Lower leg skin (tissue), 4 donors: ENCODE measurements at regions not wholly inside any gene's neighbourhood (a gene's known extent, or its start where the extent isn't known, plus 50 kb on each side); places are given as distances from the start of the nearest gene placed in this dataset.
"Not testable (repeated sequence)": the region's sequence is repeated elsewhere in the genome, so short reads cannot be mapped to it uniquely, and the experiment has no call there.

Experiments used
- DNase-seq, 2 donors: peaks; one replicate each; pipeline ENCODE4 v3.0.0-alpha.2; 2019; ENCODE audit warnings: low spot score in 2 of 2
- H3K4me3 ChIP-seq: fragments of 200-600 bp; sonication (generic); 2 replicates; pipeline ENCODE4 v1.5.1; 2017; ENCODE audit warnings: mild to moderate bottlenecking, low read depth; ENCODE audit not compliant: poor library complexity, severe bottlenecking
- POLR2A ChIP-seq, 2 donors: fragments of 450-650 bp; IDR thresholded peaks; one replicate each; pipeline ENCODE4 v1.6.1; 2016 to 2017; ENCODE audit warnings: antibody characterized with exemption in 2 of 2, mild to moderate bottlenecking in 1 of 2, moderate library complexity in 1 of 2
- WGBS, 2 donors: methylation state at CpG; one replicate each; pipeline ENCODE4 v1.1.5; 2018; 5-methylcytosine and 5-hydroxymethylcytosine counted together
- intact Hi-C: fragments of 100-400 bp; cut with DNase I; formaldehyde crosslinking; loops from one replicate; pipeline ENCODE4 v1.15.0; 2023; ENCODE audit warnings: low total_unique reads
- TF ChIP-seq, protein P1 (sequence below), 3 donors: fragments of 450-650 bp; IDR thresholded peaks; one replicate each; pipeline ENCODE4 v1.5.1; 2016; ENCODE audit warnings: antibody characterized with exemption in 3 of 3, mild to moderate bottlenecking in 3 of 3, moderate library complexity in 2 of 3

DNA sequence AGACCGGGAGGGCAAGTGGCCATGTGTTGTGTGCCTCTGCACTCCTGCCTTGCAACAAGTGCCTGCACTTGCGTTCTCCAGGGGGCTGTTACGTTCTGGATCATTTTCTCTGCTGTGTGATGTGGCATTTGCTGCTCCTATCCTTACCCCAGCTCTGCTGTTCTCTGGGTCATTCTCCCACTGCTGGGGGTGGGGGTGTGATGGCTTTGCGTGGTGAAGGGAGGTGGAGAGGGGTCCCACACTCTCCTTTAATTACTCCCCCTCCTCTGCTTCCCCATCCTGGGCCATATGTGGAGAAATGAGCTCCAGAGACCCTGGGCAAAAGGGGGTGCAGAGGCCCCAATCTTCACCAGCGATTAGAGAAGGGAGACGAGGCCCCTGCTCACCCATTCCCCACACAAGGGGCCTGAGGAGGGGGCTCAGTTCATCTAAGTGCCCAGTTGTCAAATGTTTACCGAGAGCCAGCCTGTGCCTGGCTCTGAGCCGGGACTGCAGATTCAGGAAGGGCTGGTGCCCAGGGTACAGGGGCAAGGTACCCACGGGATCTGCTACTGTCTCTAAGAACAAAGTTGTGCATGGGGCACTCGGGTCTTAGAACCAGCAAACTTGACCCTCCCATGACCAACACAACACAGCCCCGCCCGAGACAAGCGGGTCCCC is 355.4 kb downstream of the PTPRU start:
- WGBS, 2 donors = 76 to 82% methylated on average over 13 of the region's 13 CpGs
- intact Hi-C loops = no loop called here

DNA sequence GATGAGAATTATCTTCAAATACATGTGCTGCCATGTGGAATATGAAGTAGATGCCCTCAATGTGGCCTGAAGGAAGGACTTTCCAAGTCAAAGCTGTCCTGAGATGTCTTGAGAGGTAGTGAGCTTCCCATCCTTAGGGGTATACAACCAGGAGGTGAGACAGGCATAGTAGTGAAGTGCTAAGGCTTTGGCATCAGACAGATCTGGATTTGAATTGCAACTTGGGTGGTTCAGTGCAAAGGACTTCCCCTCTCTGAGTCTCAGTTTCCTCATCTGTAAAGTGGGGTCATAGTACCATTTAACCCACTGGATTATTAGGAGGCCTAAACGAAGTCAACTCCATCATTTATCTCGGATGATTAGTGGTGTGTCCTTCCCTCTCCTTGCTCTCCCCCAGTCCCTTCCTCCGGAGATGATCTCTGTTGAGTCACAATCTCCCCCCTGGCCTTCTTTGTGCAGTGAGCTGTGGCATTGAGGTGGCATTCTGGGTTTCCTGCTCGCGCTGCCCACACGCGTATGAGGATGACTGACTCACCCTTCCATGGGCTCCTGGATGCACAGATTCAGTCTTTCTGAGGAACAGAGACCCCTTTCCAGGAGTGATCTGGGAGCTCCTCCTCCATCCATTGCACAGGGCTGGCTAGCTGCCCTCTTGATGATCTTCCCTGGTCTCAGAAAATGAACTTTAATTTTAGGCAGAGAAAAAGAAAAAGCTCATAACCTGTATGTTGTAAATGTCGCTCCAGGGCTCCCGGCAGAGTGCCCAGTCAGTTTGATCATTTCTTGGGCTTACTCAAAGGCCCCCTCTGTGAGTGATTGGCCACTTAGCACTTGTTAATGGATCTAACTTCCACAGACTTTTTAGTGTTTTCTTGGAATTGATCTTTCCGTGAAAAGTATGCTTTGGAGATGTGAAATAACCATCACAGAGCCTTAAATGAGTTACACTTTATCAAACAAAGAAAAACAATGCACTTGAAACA is 354.6 kb downstream of the PTPRU start:
- intact Hi-C loops = no loop called here
- TF ChIP-seq, protein P1, sequence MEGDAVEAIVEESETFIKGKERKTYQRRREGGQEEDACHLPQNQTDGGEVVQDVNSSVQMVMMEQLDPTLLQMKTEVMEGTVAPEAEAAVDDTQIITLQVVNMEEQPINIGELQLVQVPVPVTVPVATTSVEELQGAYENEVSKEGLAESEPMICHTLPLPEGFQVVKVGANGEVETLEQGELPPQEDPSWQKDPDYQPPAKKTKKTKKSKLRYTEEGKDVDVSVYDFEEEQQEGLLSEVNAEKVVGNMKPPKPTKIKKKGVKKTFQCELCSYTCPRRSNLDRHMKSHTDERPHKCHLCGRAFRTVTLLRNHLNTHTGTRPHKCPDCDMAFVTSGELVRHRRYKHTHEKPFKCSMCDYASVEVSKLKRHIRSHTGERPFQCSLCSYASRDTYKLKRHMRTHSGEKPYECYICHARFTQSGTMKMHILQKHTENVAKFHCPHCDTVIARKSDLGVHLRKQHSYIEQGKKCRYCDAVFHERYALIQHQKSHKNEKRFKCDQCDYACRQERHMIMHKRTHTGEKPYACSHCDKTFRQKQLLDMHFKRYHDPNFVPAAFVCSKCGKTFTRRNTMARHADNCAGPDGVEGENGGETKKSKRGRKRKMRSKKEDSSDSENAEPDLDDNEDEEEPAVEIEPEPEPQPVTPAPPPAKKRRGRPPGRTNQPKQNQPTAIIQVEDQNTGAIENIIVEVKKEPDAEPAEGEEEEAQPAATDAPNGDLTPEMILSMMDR (IDR thresholded peaks at IDR 0.05) = no peak
- TF ChIP-seq POLR2A (IDR thresholded peaks at IDR 0.05) = no peak
- no peak overlapping the region for H3K4me3 ChIP-seq
- peak in 1 of 2 donors; percentile 61 for DNase-seq
- 76 to 78% methylated on average over 10 of the region's 10 CpGs for WGBS, 2 donors

More for the DNA sequence above, 355.4 kb downstream of the PTPRU start:
- H3K4me3 ChIP-seq = no peak overlapping the region
- TF ChIP-seq, protein P1 (IDR thresholded peaks at IDR 0.05) = no peak
- TF ChIP-seq POLR2A (IDR thresholded peaks at IDR 0.05) = no peak
- peak in 1 of 2 donors; percentile 74 for DNase-seq

DNA sequence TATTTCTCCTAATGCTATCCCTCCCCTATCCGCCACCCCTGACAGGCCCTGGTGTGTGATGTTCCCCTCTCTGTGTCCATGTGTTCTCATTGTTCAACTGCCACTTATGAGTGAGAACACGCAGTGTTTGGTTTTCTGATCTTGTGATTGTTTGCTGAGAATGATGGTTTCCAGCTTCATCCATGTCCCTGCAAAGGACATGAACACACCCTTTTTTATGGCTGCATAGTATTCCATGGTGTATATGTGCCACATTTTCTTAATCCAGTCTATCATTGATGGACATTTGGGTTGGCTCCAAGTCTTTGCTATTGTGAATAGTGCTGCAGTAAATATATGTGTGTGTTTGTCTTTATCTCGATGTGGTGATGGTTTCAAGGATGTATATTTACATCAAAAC is 353.4 kb downstream of the PTPRU start:
- H3K4me3 ChIP-seq, intact Hi-C loops: not testable (repeated sequence)
- peak in 1 of 2 donors; percentile 21 for DNase-seq
- WGBS, 2 donors = 75 to 92% methylated on average over 3 of the region's 3 CpGs

DNA sequence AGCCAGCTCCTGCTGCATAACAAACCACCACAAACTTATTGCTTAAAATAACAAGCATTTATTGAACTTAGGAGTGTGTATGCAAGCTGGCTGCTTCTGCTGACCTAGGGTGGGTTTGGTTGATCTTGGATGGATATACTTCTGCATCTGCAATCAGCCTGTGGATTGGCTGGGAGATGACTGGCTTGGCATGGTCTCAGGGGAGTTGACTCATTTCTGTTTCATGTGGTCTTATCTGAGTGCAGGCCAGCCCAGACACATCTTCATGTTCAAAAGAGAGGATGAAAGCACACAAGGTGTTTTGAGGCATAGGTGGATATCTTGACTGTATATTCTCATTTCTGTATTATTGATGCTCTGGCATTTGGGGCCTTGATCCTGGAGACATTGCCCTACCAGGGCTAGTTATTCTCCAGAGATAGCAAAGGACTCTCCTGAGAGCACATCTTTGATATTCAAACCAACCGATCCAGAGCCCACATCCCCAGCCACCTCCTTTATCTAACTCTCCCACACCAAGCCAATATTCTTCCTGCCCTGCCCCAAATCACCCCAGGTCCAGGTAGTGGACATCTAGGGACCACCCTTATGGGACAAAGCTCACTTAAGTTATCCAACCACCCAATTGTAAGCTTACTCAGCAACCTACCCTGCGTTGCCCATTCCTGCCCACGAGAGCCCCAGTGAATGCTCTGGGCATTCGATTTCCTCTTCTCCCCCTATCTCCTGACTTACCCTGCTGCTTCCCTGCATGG is 350.8 kb downstream of the PTPRU start:
- 45 to 74% methylated on average over 3 to 4 of the region's 4 CpGs for WGBS, 2 donors
- TF ChIP-seq, protein P1 (IDR thresholded peaks at IDR 0.05) = no peak
- no peak for TF ChIP-seq POLR2A (IDR thresholded peaks at IDR 0.05)
- intact Hi-C loops = no loop called here
- DNase-seq = peak in 1 of 2 donors; percentile 52
- no peak overlapping the region for H3K4me3 ChIP-seq

DNA sequence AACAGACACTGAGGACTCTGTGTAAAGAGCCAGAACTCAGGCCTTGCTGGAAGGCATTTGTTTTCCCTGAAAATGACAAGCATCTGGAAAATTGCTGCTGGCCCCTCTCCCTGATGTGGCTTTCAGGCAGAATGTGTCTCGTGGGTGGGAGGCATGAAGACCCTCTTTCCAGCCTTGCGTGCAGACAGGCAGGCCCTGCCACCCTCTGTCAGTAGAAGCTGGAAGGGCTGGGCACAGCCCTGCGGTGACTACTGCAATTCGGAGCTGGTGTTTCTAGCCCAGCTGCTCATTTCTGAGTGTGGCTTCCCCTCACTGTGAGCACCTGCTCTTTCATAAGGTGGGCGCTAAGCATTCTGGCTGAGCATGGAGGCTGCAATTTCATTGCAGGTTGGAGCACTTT is 349.9 kb downstream of the PTPRU start:
- DNase-seq = peak in 1 of 2 donors; percentile 21
- 73 to 75% methylated on average over 2 to 5 of the region's 5 CpGs for WGBS, 2 donors
- H3K4me3 ChIP-seq = no peak overlapping the region
- intact Hi-C loops = no loop called here
- no peak for TF ChIP-seq POLR2A (IDR thresholded peaks at IDR 0.05)
- TF ChIP-seq, protein P1 (IDR thresholded peaks at IDR 0.05) = no peak
